SK-MEL-5 (cell line): ENCODE measurements at regions not wholly inside any gene's neighbourhood (a gene's known extent, or its start where the extent isn't known, plus 50 kb on each side); places are given as distances from the start of the nearest gene placed in this dataset.
A peak's percentile ranks its signal among the peaks of the same experiment; 100 is the strongest.

ENCODE experiments used
- DNase-seq: peaks from one replicate; pipeline ENCODE4 v3.0.0-alpha.2; 2016; ENCODE audit warnings: low read depth, low spot score
- in situ Hi-C: cut with HindIII; loops from 2 replicates; pipeline ENCODE4 v1.10.0; 2016; ENCODE audit warnings: low sequenced_read_pairs, high pct_unique_total_duplicates, low pct_unique_long_range_greater_than_20kb

- in situ Hi-C loops: no loop called here
- no peak for DNase-seq
These were observed 187.9 kb upstream of the LYSMD4 start for GRCh38 chr15:99921101-99921500.

DNA sequence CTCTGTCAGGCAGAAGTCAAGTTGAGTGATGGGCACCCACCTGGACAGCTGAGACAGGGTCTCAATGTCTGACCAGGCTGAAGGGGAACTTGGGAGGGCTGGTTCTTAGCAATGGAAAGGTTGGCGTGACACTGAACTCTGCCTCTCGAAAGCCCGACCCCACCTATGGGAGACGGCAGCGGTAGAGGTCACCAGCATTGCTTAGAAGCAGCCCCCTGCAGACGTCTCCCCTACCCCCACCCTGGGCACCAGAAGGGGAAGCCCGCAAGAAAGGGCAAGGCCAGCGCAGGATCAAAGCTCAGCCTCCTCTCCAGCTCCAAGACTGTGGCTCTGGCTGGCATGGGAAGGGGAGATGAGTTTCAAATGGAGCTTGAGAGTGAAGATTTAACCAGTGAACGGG is 184.8 kb upstream of the LYSMD4 start:
- DNase-seq: no peak
- in situ Hi-C loops: no loop called here

DNA sequence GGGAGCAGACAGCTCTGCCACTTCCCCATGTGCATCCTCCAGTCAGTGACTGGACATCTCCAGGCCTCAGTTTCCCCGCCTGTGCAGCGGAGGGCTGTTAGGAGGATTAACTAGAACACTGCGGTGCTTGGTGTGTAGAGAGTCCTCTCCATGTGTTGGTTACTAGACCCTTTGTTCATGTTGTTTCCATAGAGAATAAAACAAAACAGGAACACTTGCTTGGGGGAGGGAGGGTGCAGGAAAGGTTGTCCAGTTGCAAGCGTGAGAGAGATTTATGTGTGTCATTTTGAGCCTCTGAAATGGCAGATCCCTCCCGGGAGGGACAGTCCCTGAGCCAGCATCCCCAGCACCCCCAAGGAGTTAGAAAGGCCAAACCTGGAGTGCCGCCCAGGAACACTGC is 184.0 kb upstream of the LYSMD4 start:
- DNase-seq: no peak
- in situ Hi-C loops: no loop called here

- in situ Hi-C loops: no loop called here
- no peak for DNase-seq
These were observed 183.5 kb upstream of the LYSMD4 start for GRCh38 chr15:99916668-99917223.

- DNase-seq: no peak
- in situ Hi-C loops: no loop called here
These were observed 181.5 kb upstream of the LYSMD4 start for GRCh38 chr15:99914723-99915122.

GRCh38 chr15:99911816-99912215 is 178.6 kb upstream of the LYSMD4 start:
- DNase-seq: no peak
- in situ Hi-C loops: no loop called here

DNA sequence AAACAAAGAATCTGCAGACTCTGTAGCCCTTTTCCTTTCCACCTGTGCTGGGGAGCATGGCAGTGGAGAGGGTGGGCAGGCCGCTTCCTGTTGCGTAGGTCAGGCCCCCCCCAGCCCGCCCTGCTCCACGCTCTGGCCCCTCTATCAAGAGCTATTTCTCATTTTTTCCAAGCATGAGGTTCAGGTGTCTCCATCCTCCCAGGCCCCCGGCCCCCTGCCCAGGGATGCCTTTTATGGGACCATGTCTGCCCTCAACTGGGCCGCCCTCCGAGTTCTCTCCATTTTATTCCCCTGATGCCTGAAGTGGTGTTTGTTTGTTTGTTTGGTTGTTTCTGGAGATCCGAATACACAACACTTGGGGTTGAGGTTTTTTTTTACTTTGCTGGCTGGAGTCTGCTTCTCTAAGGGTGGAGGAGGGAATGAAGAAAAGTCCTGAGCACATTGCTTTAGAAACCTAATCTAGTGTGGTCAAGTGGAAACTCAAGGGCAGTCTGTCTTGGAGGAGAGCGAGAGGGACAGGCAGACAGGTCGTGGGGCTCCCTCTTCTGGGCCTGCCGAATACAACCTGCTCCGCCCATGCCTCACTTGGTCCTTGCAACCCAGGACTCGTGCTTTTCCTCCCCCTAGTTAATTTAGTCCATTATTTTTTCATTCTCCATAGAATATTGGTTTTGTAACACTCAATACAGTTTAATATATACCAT is 176.5 kb upstream of the LYSMD4 start:
- in situ Hi-C loops: no loop called here
- peak; percentile 69 for DNase-seq

- no peak for DNase-seq
- in situ Hi-C loops: no loop called here
These were observed 174.5 kb upstream of the LYSMD4 start for GRCh38 chr15:99907698-99908097.

DNA sequence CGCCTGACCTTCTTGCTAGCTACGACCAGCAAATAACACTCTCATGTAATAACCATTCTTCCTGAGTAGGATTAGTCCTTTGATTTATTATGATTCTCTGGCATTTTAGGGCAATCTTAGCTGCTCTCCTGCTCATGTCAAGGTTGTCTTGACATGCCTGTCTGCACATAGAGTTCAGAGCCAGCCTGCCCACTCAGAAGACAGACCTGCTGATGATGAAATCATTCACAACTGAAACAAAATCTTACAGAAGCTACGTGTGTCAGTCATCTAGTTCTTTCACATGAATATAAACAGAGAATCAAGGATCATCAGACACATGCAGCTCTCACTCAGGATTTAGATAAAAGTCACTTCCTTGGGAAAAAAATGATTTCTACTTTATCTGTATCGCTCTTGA is 173.6 kb upstream of the LYSMD4 start:
- DNase-seq: peak; percentile 4
- in situ Hi-C loops: no loop called here

GRCh38 chr15:99906311-99906710 is 173.1 kb upstream of the LYSMD4 start:
- DNase-seq: peak; percentile 46
- in situ Hi-C loops: no loop called here

DNA sequence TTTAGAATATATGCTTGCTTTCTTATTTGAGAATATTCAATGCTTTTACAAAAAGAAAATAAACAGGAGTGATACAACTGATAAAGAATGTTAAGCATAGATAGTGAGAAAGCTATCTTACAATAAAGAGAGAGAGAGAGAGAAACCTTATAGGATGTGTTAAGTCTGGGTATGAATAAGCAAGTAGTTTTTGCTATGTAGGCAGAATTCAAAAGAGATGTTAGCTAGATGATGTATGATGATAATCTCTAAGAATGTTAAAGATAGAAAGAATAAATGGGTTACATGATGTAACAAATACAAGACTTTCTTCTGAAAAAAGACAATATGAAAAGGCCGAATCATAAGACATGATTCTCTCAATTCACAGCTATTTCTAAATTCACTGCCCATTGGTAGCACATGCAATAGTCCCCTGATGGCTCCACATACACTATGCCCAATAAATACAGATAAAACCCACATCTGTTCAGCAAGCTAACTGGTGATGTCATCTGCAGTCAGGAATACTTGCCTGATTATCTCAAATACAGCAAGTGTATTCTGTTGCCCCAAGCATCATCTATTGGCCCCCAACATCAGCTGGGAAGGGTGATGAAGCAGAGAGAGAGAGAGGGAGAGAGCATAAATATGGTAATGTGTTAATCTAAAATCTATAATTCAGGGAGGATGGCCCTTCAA is 169.2 kb upstream of the LYSMD4 start:
- in situ Hi-C loops: no loop called here
- DNase-seq: no peak

DNA sequence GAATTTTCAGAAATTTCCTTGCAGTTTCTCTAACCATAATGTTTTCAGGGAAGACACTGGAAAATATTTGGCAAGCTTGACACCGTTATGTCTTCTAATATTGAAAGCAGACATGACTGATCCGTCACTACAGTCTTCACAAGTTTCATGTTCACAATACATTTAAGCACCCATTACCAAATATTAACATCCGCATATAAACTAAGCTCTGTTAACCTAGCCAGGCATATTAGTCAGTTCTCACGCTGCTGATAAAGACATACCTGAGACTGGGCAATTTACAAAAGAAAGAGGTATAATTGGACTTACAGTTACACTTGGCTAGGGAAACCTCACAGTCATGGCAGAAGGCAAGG is 162.7 kb upstream of the LYSMD4 start:
- in situ Hi-C loops: no loop called here
- DNase-seq: no peak

DNA sequence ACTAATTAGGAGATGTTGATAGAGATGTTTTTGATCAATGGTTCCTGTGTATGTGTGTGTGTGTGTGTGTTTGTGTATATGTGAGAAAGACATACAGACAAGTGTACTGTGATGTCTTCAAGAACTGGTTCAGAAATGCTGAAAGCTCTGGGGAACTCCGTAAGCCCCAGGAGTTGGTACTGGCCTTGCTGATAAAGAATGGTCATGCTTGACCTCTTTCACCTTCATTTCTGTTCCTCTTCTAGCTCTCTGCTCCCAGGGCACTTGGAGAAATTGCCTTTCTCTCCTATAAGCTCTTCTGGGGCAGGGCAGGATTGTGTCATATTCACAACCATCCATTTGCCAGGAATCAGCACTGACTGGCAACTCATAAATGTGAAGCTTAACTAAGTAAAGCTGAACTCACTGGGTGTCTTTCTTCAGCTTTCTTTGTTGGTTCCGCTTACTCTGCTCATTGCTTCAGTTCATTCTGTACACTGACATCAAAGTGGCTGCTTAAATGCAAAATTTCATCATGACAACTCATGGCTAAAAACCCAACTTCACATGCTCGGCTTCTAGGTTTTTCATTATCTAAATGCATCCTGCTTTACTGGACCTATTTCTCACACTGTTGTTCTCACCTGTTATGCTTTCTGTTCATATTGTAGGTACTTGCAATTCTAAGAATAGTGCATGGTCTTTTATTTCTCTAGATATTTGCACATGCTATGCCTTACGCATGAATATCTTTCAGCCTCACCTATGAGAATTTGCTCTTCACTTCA is 162.1 kb upstream of the LYSMD4 start:
- in situ Hi-C loops: no loop called here
- DNase-seq: no peak

DNA sequence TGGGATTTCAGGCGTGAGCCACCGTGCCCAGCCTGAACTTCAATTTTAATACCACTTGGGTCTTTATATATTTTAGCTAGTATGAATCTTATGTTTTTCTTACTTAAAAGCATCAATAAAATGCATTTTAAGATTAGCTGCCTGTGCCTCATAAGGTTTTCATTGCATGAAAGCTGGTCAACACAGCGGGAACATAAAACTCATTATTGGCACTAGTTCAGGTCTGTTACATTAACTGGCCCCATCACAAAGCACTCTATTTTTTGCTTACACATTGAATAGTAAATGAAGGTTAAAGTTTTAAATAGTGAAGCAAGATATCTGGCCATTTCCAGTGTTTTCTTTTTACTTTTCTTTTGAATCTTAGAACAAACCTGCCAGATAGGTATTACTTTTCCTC is 145.6 kb upstream of the LYSMD4 start:
- in situ Hi-C loops: no loop called here
- DNase-seq: no peak

- DNase-seq: no peak
- in situ Hi-C loops: no loop called here
These were observed 140.2 kb upstream of the LYSMD4 start for GRCh38 chr15:99873451-99873850.

GRCh38 chr15:99863550-99864198 is 130.4 kb upstream of the LYSMD4 start:
- in situ Hi-C loops: no loop called here
- DNase-seq: no peak

DNA sequence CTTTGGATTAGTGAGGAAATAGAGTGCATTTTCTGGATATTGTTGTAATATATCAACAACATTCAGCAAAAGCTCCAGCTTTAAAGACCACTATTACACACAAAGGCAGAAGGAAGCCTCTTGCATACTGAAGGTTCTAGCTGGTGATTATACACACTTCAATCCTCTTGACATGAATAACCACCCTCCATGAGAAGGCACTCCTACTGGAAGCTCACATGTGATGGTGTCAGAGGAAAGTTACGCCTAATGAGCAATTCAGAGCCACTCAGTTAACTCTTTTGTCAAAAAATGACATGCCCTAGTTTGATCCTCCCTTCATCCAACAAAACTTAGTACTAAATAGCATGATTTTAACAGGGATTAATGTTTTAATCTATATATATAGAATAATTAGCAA is 124.6 kb upstream of the LYSMD4 start:
- in situ Hi-C loops: no loop called here
- DNase-seq: no peak

GRCh38 chr15:99850517-99850916 is 117.3 kb upstream of the LYSMD4 start:
- in situ Hi-C loops: no loop called here
- DNase-seq: no peak
